Pons (tissue), 1 donor: ENCODE measurements at regions not wholly inside any gene's neighbourhood (a gene's known extent, or its start where the extent isn't known, plus 50 kb on each side); places are given as distances from the start of the nearest gene placed in this dataset.
A peak's percentile ranks its signal among the peaks of the same experiment; 100 is the strongest.
"Not testable (repeated sequence)": the region's sequence is repeated elsewhere in the genome, so short reads cannot be mapped to it uniquely, and the experiment has no call there.

Source experiments
- DNase-seq: peaks from one replicate; pipeline ENCODE4 v3.0.0-alpha.2; 2016; ENCODE audit warnings: low spot score

- DNase-seq: no peak
Measured at GRCh38 chr6:72533606-72534005, 88.3 kb upstream of the KCNQ5 start.

GRCh38 chr6:72534236-72534635 is 87.6 kb upstream of the KCNQ5 start:
- no peak for DNase-seq

GRCh38 chr6:72535124-72535523 is 86.7 kb upstream of the KCNQ5 start:
- no peak for DNase-seq

- DNase-seq: no peak
Measured at GRCh38 chr6:72547020-72547419, 74.8 kb upstream of the KCNQ5 start.

GRCh38 chr6:72551470-72551869 is 70.4 kb upstream of the KCNQ5 start:
- no peak for DNase-seq

GRCh38 chr6:72552938-72553337 is 68.9 kb upstream of the KCNQ5 start:
- no peak for DNase-seq

GRCh38 chr6:72553531-72554511 is 68.0 kb upstream of the KCNQ5 start:
- peak; percentile 22 for DNase-seq

- DNase-seq: no peak
Measured at GRCh38 chr6:72554761-72555221, 67.1 kb upstream of the KCNQ5 start.

GRCh38 chr6:72559067-72559466 is 62.8 kb upstream of the KCNQ5 start:
- peak; percentile 27 for DNase-seq

GRCh38 chr6:72559555-72559954 is 62.3 kb upstream of the KCNQ5 start:
- DNase-seq: no peak

GRCh38 chr6:72560721-72561593 is 60.9 kb upstream of the KCNQ5 start:
- DNase-seq: no peak

GRCh38 chr6:72561629-72562028 is 60.2 kb upstream of the KCNQ5 start:
- no peak for DNase-seq

GRCh38 chr6:72564231-72564630 is 57.6 kb upstream of the KCNQ5 start:
- DNase-seq: no peak

GRCh38 chr6:72571993-72572392 is 49.9 kb upstream of the KCNQ5 start:
- DNase-seq: not testable (repeated sequence)
